Osteoblast (primary cell): ENCODE measurements at regions not wholly inside any gene's neighbourhood (a gene's known extent, or its start where the extent isn't known, plus 50 kb on each side); places are given as distances from the start of the nearest gene placed in this dataset.

Source experiments
- DNase-seq: peaks from one replicate; pipeline ENCODE4 v3.0.0; 2011; ENCODE audit warnings: low spot score, mixed read lengths; ENCODE audit not compliant: insufficient read length; ENCODE audit errors: missing footprints
- H2AFZ ChIP-seq: 2 replicates; pipeline ENCODE4 v1.6.0; 2011; ENCODE audit warnings: mild to moderate bottlenecking, low read length
- H3K27ac ChIP-seq: 2 replicates; pipeline ENCODE4 v1.5.1; 2011; ENCODE audit warnings: mild to moderate bottlenecking, low read depth, low read length, moderate library complexity
- H3K27me3 ChIP-seq: 2 replicates; pipeline ENCODE4 v1.6.0; 2012; ENCODE audit warnings: mild to moderate bottlenecking, control low read depth, inconsistent platforms, low read length, moderate library complexity; ENCODE audit not compliant: insufficient read depth
- H3K36me3 ChIP-seq: 2 replicates; pipeline ENCODE4 v1.5.1; 2011; ENCODE audit warnings: mild to moderate bottlenecking, low read length, control low read depth, moderate library complexity; ENCODE audit not compliant: insufficient read depth
- H3K4me1 ChIP-seq: 2 replicates; pipeline ENCODE4 v1.5.1; 2011; ENCODE audit warnings: mild to moderate bottlenecking, low read length, control low read depth, moderate library complexity; ENCODE audit not compliant: insufficient read depth
- H3K4me2 ChIP-seq: 2 replicates; pipeline ENCODE4 v1.6.0; 2011; ENCODE audit warnings: mild to moderate bottlenecking, low read length; ENCODE audit not compliant: insufficient read depth
- H3K4me3 ChIP-seq: fragments of 200-600 bp; sonication (generic); 3 replicates; pipeline ENCODE4 v1.5.1; 2012; ENCODE audit warnings: mild to moderate bottlenecking, low read length, inconsistent platforms; ENCODE audit not compliant: insufficient read depth
- H3K79me2 ChIP-seq: 2 replicates; pipeline ENCODE4 v1.6.0; 2012; ENCODE audit warnings: mild to moderate bottlenecking, low read length, control low read depth, inconsistent platforms; ENCODE audit not compliant: insufficient read depth
- H3K9me3 ChIP-seq: 2 replicates; pipeline ENCODE4 v1.5.1; 2011; ENCODE audit warnings: low read depth, low read length, control low read depth
- H4K20me1 ChIP-seq: 2 replicates; pipeline ENCODE4 v1.6.0; 2012; ENCODE audit warnings: mild to moderate bottlenecking, low read length, control low read depth; ENCODE audit not compliant: insufficient read depth
- TF ChIP-seq, protein P1 (sequence below): IDR thresholded peaks from 2 replicates; pipeline ENCODE4 v1.5.1; 2011; ENCODE audit warnings: mild to moderate bottlenecking, low read depth, low read length, moderate library complexity; ENCODE audit errors: extremely low read depth

DNA sequence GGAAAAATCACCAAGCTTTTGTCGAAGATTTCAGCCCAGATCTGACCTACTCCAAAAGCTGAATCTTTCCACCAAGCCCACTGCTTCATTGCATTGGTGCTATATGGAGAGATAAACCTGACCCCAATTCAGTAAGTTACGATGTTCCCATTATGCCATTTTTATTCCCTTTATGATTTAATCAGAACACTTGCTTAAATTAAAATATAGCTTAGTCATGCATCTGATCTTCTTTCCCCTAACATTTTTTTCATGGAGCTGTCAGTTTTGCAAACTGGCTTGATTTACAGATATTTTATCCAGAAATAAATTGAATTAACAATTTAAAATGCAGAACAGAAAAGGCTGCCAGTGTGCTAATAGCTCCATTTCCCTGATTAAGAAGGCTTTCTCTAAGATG, 503.5 kb upstream of the C1orf87 start:
- H4K20me1 ChIP-seq: no peaks in the 10 kb centered on the region
- H3K9me3 ChIP-seq: no peaks in the 10 kb centered on the region
- TF ChIP-seq, protein P1, sequence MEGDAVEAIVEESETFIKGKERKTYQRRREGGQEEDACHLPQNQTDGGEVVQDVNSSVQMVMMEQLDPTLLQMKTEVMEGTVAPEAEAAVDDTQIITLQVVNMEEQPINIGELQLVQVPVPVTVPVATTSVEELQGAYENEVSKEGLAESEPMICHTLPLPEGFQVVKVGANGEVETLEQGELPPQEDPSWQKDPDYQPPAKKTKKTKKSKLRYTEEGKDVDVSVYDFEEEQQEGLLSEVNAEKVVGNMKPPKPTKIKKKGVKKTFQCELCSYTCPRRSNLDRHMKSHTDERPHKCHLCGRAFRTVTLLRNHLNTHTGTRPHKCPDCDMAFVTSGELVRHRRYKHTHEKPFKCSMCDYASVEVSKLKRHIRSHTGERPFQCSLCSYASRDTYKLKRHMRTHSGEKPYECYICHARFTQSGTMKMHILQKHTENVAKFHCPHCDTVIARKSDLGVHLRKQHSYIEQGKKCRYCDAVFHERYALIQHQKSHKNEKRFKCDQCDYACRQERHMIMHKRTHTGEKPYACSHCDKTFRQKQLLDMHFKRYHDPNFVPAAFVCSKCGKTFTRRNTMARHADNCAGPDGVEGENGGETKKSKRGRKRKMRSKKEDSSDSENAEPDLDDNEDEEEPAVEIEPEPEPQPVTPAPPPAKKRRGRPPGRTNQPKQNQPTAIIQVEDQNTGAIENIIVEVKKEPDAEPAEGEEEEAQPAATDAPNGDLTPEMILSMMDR: no peak
- H3K4me2 ChIP-seq: no peak overlapping the region
- DNase-seq: no peak
- H3K79me2 ChIP-seq: no peaks in the 10 kb centered on the region
- peaks cover 12% of the 10 kb centered on the region for H3K4me1 ChIP-seq
- no peak overlapping the region for H2AFZ ChIP-seq
- H3K27me3 ChIP-seq: no peaks in the 10 kb centered on the region
- no peak overlapping the region for H3K4me3 ChIP-seq
- H3K36me3 ChIP-seq: no peaks in the 10 kb centered on the region
- no peak overlapping the region for H3K27ac ChIP-seq

DNA sequence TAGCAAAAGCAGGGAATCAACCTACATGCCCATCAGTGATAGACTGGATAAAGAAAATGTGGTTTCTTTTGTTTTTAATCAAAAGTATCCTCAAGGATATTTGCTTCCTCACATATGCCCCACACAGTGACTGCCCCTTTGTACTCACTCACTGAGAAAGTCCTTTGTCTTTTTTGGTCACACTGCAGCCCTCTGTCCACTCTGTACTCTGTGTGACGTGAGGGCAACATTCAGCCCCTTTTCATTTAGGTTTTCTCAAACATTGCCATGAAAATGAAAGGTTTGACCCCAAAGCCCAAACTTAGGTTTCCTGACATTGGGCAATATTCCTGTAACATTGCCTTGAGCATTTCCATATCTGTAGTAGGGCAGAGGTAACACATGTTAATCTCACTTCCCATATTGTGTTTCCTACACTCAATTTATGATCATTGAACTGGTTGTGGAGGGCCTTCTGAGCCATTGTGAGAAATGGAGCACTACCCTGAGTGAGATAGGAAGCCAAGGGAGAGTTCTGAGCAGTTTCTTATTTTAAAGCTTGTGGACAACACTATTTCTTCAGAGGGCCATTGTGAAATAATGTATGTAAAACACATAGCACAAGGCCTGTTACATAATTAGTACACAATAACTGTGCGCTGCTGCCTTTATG, 501.9 kb upstream of the C1orf87 start:
- Histone ChIP-seq H3K4me3 (no peak overlapping the region), H3K36me3 (no peaks in the 10 kb centered on the region), H3K79me2 (no peaks in the 10 kb centered on the region), H3K27me3 (no peaks in the 10 kb centered on the region), H3K4me2 (no peak overlapping the region), H3K27ac (no peak overlapping the region), H3K4me1 (peaks cover 12% of the 10 kb centered on the region), H4K20me1 (no peaks in the 10 kb centered on the region), H2AFZ (no peak overlapping the region), H3K9me3 (no peaks in the 10 kb centered on the region)
- TF ChIP-seq, protein P1: no peak
- no peak for DNase-seq

DNA sequence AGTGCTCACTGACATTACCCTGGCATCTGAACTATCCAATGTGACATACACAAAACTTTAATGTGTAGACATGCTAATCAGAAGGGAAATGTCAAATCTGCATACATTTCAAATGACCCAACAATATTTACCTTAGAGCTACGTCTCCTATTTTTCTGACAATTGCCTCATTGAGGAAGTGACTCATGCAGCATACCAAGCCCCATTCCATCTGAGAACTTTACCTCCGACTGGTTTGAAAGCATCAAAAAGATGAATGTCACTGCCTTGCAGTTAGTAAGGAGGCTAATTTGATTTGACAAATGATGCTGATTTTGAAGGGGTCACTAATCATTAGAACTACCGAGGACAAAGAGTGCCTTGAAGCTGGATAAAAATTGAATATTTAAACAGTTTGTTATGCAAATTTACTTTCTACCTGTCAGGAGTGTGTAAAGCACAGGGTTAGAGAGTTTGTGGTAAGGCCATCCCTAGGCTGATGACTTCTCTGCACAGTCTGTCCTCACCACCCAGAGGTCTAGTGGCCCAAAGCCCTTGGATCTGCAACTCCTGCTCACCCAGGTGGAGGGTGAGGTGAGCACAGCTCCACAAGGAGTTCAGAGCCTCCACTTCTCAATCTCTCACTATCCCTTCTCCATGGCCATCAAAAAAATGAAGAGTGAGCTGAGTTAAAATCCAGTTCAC, 500.3 kb upstream of the C1orf87 start:
- no peak overlapping the region for H3K4me2 ChIP-seq
- H3K4me1 ChIP-seq: peaks cover 12% of the 10 kb centered on the region
- no peaks in the 10 kb centered on the region for H3K27me3 ChIP-seq
- H3K27ac ChIP-seq: no peak overlapping the region
- no peaks in the 10 kb centered on the region for H4K20me1 ChIP-seq
- TF ChIP-seq, protein P1: no peak
- H3K9me3 ChIP-seq: no peaks in the 10 kb centered on the region
- no peaks in the 10 kb centered on the region for H3K36me3 ChIP-seq
- DNase-seq: no peak
- no peak overlapping the region for H2AFZ ChIP-seq
- no peak overlapping the region for H3K4me3 ChIP-seq
- H3K79me2 ChIP-seq: no peaks in the 10 kb centered on the region

DNA sequence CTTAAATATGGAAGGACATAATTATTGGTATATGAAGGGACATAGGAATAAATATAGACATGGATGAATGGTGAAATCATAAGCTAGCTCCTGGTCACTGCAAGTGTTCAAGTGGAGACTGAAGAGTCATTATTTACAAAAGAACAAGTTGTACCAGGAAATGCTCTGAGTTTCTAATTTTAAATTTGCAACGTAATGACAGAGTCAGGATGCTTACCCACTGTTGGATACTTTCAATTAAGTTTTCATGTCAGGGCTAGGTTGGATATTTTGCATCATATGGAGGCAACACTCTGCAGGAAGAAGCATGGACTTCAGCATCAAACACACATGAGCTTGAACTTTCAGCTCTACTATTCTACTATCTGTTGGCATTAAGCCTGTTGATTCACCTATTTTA, 499.6 kb upstream of the C1orf87 start:
- H3K4me1 ChIP-seq: peaks cover 12% of the 10 kb centered on the region
- H2AFZ ChIP-seq: no peak overlapping the region
- H3K79me2 ChIP-seq: no peaks in the 10 kb centered on the region
- no peaks in the 10 kb centered on the region for H3K27me3 ChIP-seq
- no peak overlapping the region for H3K4me2 ChIP-seq
- H3K36me3 ChIP-seq: no peaks in the 10 kb centered on the region
- TF ChIP-seq, protein P1: no peak
- H3K27ac ChIP-seq: no peak overlapping the region
- no peak for DNase-seq
- H3K9me3 ChIP-seq: no peaks in the 10 kb centered on the region
- no peak overlapping the region for H3K4me3 ChIP-seq
- no peaks in the 10 kb centered on the region for H4K20me1 ChIP-seq
